LNCAP (cell line): ENCODE measurements at regions not wholly inside any gene's neighbourhood (a gene's known extent, or its start where the extent isn't known, plus 50 kb on each side); places are given as distances from the start of the nearest gene placed in this dataset.

Experiments
- TF ChIP-seq, protein P1 (sequence below): fragments of 450-650 bp; IDR thresholded peaks from 2 replicates; pipeline ENCODE4 v1.5.1; 2017; ENCODE audit warnings: mild to moderate bottlenecking

DNA sequence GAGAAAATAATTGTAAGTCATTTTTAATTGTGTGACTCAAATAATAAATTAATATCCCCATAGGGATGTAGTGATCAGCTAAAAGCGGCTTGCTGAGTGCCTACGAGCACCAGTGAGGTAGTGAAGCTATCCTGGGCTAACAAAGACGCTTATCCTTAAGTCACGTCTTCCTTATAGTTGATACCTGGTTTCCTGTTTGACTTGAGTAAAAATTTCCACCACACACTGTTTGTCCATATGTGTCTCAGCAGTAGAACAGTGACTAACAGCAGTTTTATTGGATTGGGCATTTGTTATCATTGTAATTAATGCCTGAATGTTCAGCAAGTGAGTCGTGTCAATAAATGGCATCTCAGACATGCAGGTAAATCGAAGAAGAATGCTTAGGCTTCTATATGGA is 241.1 kb downstream of the GRXCR1 start:
- TF ChIP-seq, protein P1, sequence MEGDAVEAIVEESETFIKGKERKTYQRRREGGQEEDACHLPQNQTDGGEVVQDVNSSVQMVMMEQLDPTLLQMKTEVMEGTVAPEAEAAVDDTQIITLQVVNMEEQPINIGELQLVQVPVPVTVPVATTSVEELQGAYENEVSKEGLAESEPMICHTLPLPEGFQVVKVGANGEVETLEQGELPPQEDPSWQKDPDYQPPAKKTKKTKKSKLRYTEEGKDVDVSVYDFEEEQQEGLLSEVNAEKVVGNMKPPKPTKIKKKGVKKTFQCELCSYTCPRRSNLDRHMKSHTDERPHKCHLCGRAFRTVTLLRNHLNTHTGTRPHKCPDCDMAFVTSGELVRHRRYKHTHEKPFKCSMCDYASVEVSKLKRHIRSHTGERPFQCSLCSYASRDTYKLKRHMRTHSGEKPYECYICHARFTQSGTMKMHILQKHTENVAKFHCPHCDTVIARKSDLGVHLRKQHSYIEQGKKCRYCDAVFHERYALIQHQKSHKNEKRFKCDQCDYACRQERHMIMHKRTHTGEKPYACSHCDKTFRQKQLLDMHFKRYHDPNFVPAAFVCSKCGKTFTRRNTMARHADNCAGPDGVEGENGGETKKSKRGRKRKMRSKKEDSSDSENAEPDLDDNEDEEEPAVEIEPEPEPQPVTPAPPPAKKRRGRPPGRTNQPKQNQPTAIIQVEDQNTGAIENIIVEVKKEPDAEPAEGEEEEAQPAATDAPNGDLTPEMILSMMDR = no peak

- TF ChIP-seq, protein P1 = no peak
Observed at GRCh38 chr4:43136752-43137151, 244.2 kb downstream of the GRXCR1 start.

DNA sequence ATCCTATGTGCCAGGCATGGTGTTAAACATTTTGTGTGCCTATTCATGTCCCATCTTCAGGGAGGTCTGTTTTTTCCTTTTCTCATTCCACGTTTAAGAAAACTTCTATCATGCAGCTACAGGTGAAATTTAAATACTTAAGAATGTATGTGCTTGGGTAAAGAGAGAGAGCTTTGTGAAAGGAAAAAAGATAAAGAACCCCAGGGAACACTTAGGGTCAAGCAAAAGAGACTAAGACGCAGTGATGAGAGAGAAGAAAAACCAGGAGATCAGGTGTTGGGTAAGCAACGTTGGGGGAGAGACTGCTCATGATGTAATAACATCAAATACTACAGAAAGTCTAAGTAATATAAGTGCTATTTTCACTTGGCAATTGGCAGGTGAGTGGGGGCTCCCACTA is 253.7 kb downstream of the GRXCR1 start:
- TF ChIP-seq, protein P1 = no peak

- TF ChIP-seq, protein P1 = no peak
Observed at GRCh38 chr4:43148481-43148880, 256.0 kb downstream of the GRXCR1 start.

DNA sequence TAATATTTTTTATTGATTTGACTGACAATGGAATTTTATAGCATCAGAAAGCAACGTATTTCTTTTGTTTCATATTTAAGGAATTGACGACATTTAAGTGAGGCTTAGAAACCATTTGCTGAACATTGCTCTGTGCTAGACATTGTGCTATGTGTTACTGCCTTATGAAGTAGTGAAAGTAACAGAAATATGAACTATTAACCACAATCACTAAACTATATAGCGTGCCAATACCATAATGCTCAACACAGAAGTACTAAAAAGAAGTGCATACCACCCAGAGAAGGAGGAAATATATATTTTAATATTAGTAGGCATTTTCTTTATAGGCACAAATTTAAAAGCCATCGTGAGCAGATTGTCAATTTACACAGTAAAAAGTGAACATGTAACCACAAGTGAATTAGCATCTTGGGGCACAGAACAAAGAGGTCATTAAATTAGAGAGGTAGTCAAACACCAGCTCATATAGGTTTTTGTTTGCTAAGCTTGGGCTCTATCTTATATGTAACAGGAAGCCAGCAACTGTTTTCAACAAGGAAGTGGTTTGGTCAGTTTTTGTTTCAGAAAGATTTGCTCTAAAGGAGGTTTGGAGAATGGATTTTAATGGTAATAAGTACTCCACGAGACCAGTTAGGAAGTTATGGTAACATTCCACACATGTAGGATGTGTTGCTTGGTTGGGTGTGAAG is 270.7 kb downstream of the GRXCR1 start:
- TF ChIP-seq, protein P1 = no peak

DNA sequence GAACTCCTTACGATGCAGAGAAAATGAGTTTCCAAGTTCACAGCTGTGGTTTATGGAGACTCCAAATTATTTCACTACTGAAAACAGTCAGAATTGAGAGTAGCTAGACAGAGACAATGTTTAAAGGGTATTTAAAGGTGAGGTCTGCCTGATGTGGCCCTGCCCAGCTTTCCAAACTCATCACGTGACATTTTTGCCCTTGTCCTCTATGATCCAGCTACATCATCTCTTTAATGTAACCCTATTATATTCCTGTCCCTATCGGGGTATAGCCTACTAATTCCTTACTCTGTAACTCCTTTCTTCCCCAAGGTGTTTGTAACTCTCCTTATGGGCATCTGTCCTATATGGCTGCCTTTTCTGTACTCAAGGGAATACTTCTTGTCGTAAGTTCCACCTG is 297.2 kb downstream of the GRXCR1 start:
- TF ChIP-seq, protein P1 = no peak

- TF ChIP-seq, protein P1 = no peak
Observed at GRCh38 chr4:43223820-43224219, 331.3 kb downstream of the GRXCR1 start.

GRCh38 chr4:43224559-43224958 is 332.0 kb downstream of the GRXCR1 start:
- TF ChIP-seq, protein P1 = no peak
